CD4-positive, alpha-beta T cell treated with Interleukin-6 for 4 hours (primary cell): ENCODE measurements at regions not wholly inside any gene's neighbourhood (a gene's known extent, or its start where the extent isn't known, plus 50 kb on each side); places are given as distances from the start of the nearest gene placed in this dataset.

Experiments
- DNase-seq: peaks from one replicate; pipeline ENCODE4 v3.0.0-alpha.2; 2020; ENCODE audit warnings: mixed read lengths

DNA sequence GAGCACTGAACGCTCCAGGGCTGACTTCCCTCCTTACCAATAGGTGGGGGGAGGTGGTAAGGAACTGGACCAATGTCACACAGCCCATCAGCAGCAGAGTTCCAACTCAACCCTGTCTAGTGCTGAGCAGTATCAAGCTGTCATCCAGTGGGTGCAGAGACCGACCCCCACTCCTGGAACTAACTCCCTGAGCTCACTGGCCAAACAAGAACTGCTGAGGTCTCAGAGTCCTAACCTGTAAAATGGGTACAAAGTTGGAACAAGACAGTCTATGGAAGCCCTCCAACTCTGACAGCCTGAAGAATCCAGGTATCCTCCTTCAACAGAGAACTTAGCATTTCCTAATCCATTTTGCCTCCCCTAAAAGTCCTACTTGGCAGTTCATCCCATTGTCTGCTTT lies 91.1 kb upstream of the CLMN start:
- DNase-seq = no peak

- no peak for DNase-seq
Observed at GRCh38 chr14:95409477-95410272, 90.0 kb upstream of the CLMN start.

DNA sequence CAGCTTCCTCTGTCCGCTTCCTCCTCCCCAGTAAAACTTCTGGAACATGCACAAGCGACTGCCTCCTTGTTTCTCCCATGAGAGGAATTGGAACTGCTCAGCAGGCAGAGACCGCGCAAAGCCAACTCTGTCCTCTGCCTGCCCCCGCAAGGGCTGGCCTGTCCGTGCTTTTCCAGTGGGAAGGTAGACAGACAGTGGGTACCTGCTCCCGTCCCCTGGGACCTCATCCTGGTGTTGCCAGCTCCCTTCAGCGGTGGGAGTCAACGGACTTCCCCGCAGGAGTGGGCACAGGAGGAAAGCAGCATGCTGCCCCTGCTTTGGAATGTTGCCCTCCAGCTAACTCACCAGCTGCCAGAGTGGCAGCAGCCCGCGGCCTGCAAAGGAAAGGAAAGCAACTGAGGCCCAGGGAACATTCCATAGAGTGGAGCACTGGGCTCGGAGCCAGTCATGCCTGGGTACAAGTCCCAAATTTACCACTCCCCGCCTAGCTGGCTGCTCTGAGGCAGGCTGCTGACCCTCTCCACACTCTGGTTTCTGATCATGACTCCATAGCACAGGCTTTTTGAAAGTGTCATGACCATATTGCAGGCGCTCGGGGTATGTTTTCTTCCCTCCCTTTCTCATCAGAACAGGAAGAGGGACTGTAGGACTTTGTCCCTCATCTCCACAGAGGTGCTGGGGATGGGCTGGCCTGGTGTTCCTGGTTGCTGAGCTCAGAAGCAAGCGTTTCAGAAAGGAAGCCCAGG lies 89.2 kb upstream of the CLMN start:
- DNase-seq = no peak

- DNase-seq = no peak
Observed at GRCh38 chr14:95407354-95407753, 87.6 kb upstream of the CLMN start.

- DNase-seq = no peak
Observed at GRCh38 chr14:95406756-95407277, 87.1 kb upstream of the CLMN start.

GRCh38 chr14:95404583-95404982 lies 84.9 kb upstream of the CLMN start:
- DNase-seq = no peak

GRCh38 chr14:95402578-95402977 lies 82.9 kb upstream of the CLMN start:
- DNase-seq = no peak

GRCh38 chr14:95402176-95402575 lies 82.5 kb upstream of the CLMN start:
- no peak for DNase-seq

- DNase-seq = no peak
Observed at GRCh38 chr14:95398630-95399547, 79.2 kb upstream of the CLMN start.

DNA sequence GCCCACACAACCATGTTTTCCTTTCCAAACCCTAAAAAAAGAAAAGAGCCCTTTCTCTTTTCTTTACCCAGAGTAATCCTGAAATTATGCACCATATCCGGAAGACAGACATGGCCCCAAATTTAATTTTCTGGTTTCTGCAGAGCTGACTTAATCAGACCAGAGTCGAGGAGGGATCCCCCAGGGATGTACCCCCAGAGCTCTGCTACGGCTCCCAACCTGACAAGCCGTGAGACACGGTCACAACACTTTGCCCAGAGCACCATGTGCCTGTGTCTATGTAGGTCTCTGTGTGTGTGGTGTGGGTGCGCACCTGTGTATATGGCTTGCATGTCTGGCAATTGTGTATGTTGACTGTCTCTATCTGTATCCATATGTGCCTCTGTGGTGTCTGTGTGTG lies 77.6 kb upstream of the CLMN start:
- no peak for DNase-seq

GRCh38 chr14:95396221-95396620 lies 76.5 kb upstream of the CLMN start:
- DNase-seq = no peak

- DNase-seq = no peak
Observed at GRCh38 chr14:95395098-95395737, 75.5 kb upstream of the CLMN start.

- DNase-seq = no peak
Observed at GRCh38 chr14:95394297-95395097, 74.8 kb upstream of the CLMN start.

- no peak for DNase-seq
Observed at GRCh38 chr14:95392841-95393240, 73.1 kb upstream of the CLMN start.

DNA sequence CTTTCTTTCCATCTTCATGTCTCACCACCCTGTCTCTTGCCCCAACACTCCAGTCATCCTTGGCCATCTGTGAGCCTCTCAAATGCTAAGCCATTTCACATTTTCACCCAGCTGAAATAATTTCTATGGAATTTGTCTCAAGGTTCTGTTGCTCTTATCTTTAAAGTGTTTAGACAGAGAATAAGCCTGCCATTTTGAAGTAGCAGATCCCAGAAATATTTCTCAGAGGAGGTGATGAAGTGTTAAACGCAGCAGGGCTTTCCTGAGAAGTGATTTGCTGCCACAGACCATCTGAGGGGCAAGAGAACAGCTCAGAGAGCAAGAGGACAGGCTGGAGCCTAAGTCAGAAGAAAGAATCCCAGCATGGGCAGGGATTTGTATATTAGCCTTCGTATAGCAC lies 71.6 kb upstream of the CLMN start:
- DNase-seq = no peak

GRCh38 chr14:95389471-95390011 lies 69.8 kb upstream of the CLMN start:
- DNase-seq = no peak

- no peak for DNase-seq
Observed at GRCh38 chr14:95388699-95389098, 69.0 kb upstream of the CLMN start.

- no peak for DNase-seq
Observed at GRCh38 chr14:95387826-95388445, 68.2 kb upstream of the CLMN start.

- no peak for DNase-seq
Observed at GRCh38 chr14:95386536-95387095, 66.9 kb upstream of the CLMN start.

- no peak for DNase-seq
Observed at GRCh38 chr14:95385701-95386100, 66.0 kb upstream of the CLMN start.

DNA sequence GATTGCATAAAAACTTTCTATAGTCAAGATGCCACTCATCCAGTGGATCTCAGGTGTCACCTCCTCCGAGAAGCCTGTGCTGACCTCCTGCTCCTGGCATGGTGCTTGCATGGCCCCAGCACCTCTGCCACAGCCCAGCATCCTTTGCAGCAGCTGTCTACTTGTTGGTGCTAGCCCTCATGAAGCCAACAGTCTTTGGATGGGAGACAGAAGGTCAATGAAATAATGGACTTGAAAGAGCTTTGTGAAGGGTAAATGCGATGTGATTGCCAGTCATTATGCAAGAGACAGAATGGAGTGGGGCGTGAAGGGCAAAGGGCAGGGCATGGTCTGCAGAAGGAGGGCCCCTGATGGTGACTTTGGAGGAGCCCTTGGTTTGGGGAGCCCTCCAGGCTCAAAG lies 63.0 kb upstream of the CLMN start:
- DNase-seq = no peak
